ENCODE measurements at regions not wholly inside any gene's neighbourhood (a gene's known extent, or its start where the extent isn't known, plus 50 kb on each side); places are given as distances from the start of the nearest gene placed in this dataset.

- no peaks in the 10 kb centered on the region for H3K36me3 ChIP-seq (replicated peaks in 1 of 2; ENCODE audit: control insufficient read depth in 1 of 2, insufficient read depth in 2 of 2, low read length in 1 of 2)
- H2AFZ ChIP-seq (ENCODE audit: low read depth): no peak overlapping the region
- no peaks in the 10 kb centered on the region for H3K79me2 ChIP-seq (ENCODE audit: insufficient read depth)
- H3K9me2 ChIP-seq: no peaks in the 10 kb centered on the region
- no peak overlapping the region for H3K27ac ChIP-seq (ENCODE audit: low read depth in 2 of 2, low read length in 1 of 2)
- POLR2A ChIA-PET: no interaction called here
- CTCF ChIA-PET: interaction anchor here (0.7 kb wide), 1 partner anchor 118 kb away, joined by 3 read pairs; no protein-coding TSS in a partner anchor
- no peaks in the 10 kb centered on the region for H3K4me1 ChIP-seq (ENCODE audit: control insufficient read depth in 1 of 2, insufficient read depth in 2 of 2, low read depth in 1 of 2, low read length in 1 of 2)
- H4K20me1 ChIP-seq (ENCODE audit: insufficient read depth): no peaks in the 10 kb centered on the region
- 63% methylated on average over 1 of the region's 1 CpG for WGBS (ENCODE audit: low lambda C conversion rate)
- H3K9me3 ChIP-seq: no peaks in the 10 kb centered on the region
- H3K9ac ChIP-seq: no peak overlapping the region
- TF ChIP-seq FOSL2 (IDR thresholded peaks at IDR 0.05; ENCODE audit: borderline replicate concordance, low read depth) (no peak), TAF1 (IDR thresholded peaks at IDR 0.05; ENCODE audit: borderline replicate concordance, low read depth, low read length) (no peak), FOXJ3 (CRISPR knock-in tag; IDR thresholded peaks at IDR 0.05) (no peak), RXRA (IDR thresholded peaks at IDR 0.05; ENCODE audit: borderline replicate concordance, low read depth) (no peak), GABPA (IDR thresholded peaks at IDR 0.05; ENCODE audit: low read depth) (no peak), USF2 (IDR thresholded peaks at IDR 0.05; ENCODE audit: borderline replicate concordance, low read depth, low read length) (no peak), RAD21 (IDR thresholded peaks at IDR 0.05; ENCODE audit: low read length) (no peak), CTCF (IDR thresholded peaks at IDR 0.05) (no peak), TEAD4 (IDR thresholded peaks at IDR 0.05; ENCODE audit: borderline replicate concordance, insufficient read depth) (no peak), GATA2 (CRISPR knock-in tag; IDR thresholded peaks at IDR 0.05) (no peak), CHD2 (IDR thresholded peaks at IDR 0.05; ENCODE audit: low read length, partially characterized antibody) (no peak)
- H3F3A ChIP-seq (replicated peaks; ENCODE audit: insufficient read depth): no peaks in the 10 kb centered on the region
- no peak overlapping the region for H3K4me3 ChIP-seq (ENCODE audit: low read depth in 2 of 2, low read length in 1 of 2)
- no peak for DNase-seq
- H3K27me3 ChIP-seq (ENCODE audit: insufficient read depth): no peaks in the 10 kb centered on the region
- no peak overlapping the region for H3K4me2 ChIP-seq
Observed at GRCh38 chr2:134004467-134004866, 249.4 kb upstream of the MGAT5 start.

- CTCF ChIA-PET: no interaction called here
- Histone ChIP-seq H3K79me2 (ENCODE audit: insufficient read depth) (no peaks in the 10 kb centered on the region), H3K4me1 (ENCODE audit: control insufficient read depth in 1 of 2, insufficient read depth in 2 of 2, low read depth in 1 of 2, low read length in 1 of 2) (no peaks in the 10 kb centered on the region), H4K20me1 (ENCODE audit: insufficient read depth) (no peaks in the 10 kb centered on the region), H3K27me3 (ENCODE audit: insufficient read depth) (no peaks in the 10 kb centered on the region), H3K4me2 (no peak overlapping the region), H3K9me3 (no peaks in the 10 kb centered on the region), H3K36me3 (replicated peaks in 1 of 2; ENCODE audit: control insufficient read depth in 1 of 2, insufficient read depth in 2 of 2, low read length in 1 of 2) (no peaks in the 10 kb centered on the region), H2AFZ (ENCODE audit: low read depth) (no peak overlapping the region), H3K27ac (ENCODE audit: low read depth in 2 of 2, low read length in 1 of 2) (no peak overlapping the region), H3K9ac (no peak overlapping the region), H3K4me3 (ENCODE audit: low read depth in 2 of 2, low read length in 1 of 2) (no peak overlapping the region), H3F3A (replicated peaks; ENCODE audit: insufficient read depth) (no peaks in the 10 kb centered on the region), H3K9me2 (no peaks in the 10 kb centered on the region)
- 2% methylated on average over 1 of the region's 1 CpG for WGBS (ENCODE audit: low lambda C conversion rate)
- no peak for DNase-seq
- POLR2A ChIA-PET: no interaction called here
- TF ChIP-seq NRF1 (IDR thresholded peaks at IDR 0.05; ENCODE audit: low read depth, low read length) (no peak), MAX (IDR thresholded peaks at IDR 0.05; ENCODE audit: low read depth) (no peak), EZH2phosphoT487 (IDR thresholded peaks at IDR 0.05; ENCODE audit: borderline replicate concordance, low read depth) (no peak), USF2 (IDR thresholded peaks at IDR 0.05; ENCODE audit: borderline replicate concordance, low read depth, low read length) (no peak), GATA2 (CRISPR knock-in tag; IDR thresholded peaks at IDR 0.05) (no peak), TEAD4 (IDR thresholded peaks at IDR 0.05; ENCODE audit: borderline replicate concordance, insufficient read depth) (no peak), RFX5 (IDR thresholded peaks at IDR 0.05; ENCODE audit: low read length) (no peak), TCF12 (IDR thresholded peaks at IDR 0.05) (no peak), USF1 (IDR thresholded peaks at IDR 0.05; ENCODE audit: borderline replicate concordance, low read depth) (no peak), FOXM1 (IDR thresholded peaks at IDR 0.05; ENCODE audit: low read depth) (no peak), GABPA (IDR thresholded peaks at IDR 0.05; ENCODE audit: low read depth) (no peak), IRF3 (IDR thresholded peaks at IDR 0.05; ENCODE audit: low read depth, low read length) (no peak), POLR2AphosphoS5 (IDR thresholded peaks at IDR 0.05; ENCODE audit: low read depth, low read length) (no peak), YY1 (IDR thresholded peaks at IDR 0.05; ENCODE audit: low read depth) (no peak), CHD2 (IDR thresholded peaks at IDR 0.05; ENCODE audit: low read length, partially characterized antibody) (no peak), TAF1 (IDR thresholded peaks at IDR 0.05; ENCODE audit: borderline replicate concordance, low read depth, low read length) (no peak), MXI1 (IDR thresholded peaks at IDR 0.05; ENCODE audit: low read depth, low read length) (no peak)
Observed at GRCh38 chr2:134008837-134009236, 245.0 kb upstream of the MGAT5 start.
